ENCODE measurements at regions not wholly inside any gene's neighbourhood (a gene's known extent, or its start where the extent isn't known, plus 50 kb on each side); places are given as distances from the start of the nearest gene placed in this dataset.

DNA sequence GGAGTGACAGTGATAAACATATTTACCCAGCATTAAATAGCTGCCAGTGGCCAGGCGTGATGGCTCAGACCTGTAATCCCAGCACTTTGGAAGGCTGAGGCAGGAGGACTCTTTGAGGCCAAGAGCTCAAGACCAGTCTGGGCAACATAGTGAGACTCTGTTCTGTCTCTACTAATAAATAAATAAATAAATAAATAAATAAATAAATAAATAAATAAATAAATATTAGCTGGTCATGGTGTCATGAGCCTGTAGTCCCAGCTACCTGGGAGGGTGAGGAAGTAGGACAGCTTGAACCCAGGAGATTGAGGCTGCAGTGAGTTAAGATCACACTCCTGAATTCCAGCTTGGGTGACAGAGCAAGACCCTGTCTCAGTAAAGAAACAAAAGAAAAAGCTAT, 384.0 kb upstream of the ADARB2 start:
- no peak for TF ChIP-seq ZNF274 (IDR thresholded peaks at IDR 0.05; ENCODE audit: low read depth, low read length)
- TF ChIP-seq YY1 (IDR thresholded peaks at IDR 0.05; ENCODE audit: insufficient read depth, insufficient read length), result no peak
- no peak for TF ChIP-seq SUZ12 (IDR thresholded peaks at IDR 0.05; ENCODE audit: extremely low read depth, insufficient read depth, insufficient read length)

Measured in NT2/D1 (cell line).